Endothelial cell of umbilical vein (primary cell): ENCODE measurements at regions not wholly inside any gene's neighbourhood (a gene's known extent, or its start where the extent isn't known, plus 50 kb on each side); places are given as distances from the start of the nearest gene placed in this dataset.

Source experiments
- BruUV-seq: library from RNA; stranded (reverse); fragments of 400-500 nt; replicated peaks from 2 replicates; lab custom pipeline; 2021; lab: Mats Ljungman, UMichigan
- CTCF ChIA-PET: fragments of 300-600, 350-600 bp; sonication (Branson Sonifier 250); formaldehyde crosslinking; loops from one replicate; lab custom pipeline; 2021; ENCODE audit warnings: antibody characterized with exemption, inconsistent platforms; lab: Charles Lee
- POLR2A ChIA-PET: fragments of 300-600, 350-600 bp; sonication (Branson Sonifier 250); formaldehyde crosslinking; loops from one replicate; lab custom pipeline; 2021; ENCODE audit warnings: antibody characterized with exemption, inconsistent platforms; lab: Charles Lee
- DNase-seq: peaks from one replicate; pipeline ENCODE4 v3.0.0-alpha.2; 2011; ENCODE audit warnings: low read depth, low spot score
- FAIRE-seq: peaks from 2 replicates; lab custom pipeline; 2011; peaks lifted over from hg19 to GRCh38; lab: Jason Lieb, UNC
- H2AFZ ChIP-seq: 2 replicates; pipeline ENCODE4 v1.6.0; 2012; ENCODE audit warnings: low read depth, low read length, control low read depth, inconsistent platforms
- H3K27ac ChIP-seq: 2 replicates; pipeline ENCODE4 v1.5.1; 2011; ENCODE audit warnings: low read depth, mild to moderate bottlenecking, control low read depth, low read length, moderate library complexity; ENCODE audit not compliant: insufficient read depth
- H3K27me3 ChIP-seq, 2 experiments: 2 replicates each; pipeline versions ENCODE4 v1.6.0 to v1.6.1; 2011; ENCODE audit warnings: low read length in 2 of 2, mixed read lengths in 1 of 2; ENCODE audit not compliant: control insufficient read depth in 2 of 2, insufficient read depth in 2 of 2
- H3K36me3 ChIP-seq, 2 experiments: 2 replicates in 1 of 2; 3 replicates in 1 of 2; pipeline ENCODE4 v1.5.1; 2011; ENCODE audit warnings: low read length in 2 of 2, mild to moderate bottlenecking in 1 of 2, moderate library complexity in 1 of 2; ENCODE audit not compliant: control insufficient read depth in 2 of 2, insufficient read depth in 2 of 2; ENCODE audit errors: extremely low read depth in 1 of 2
- H3K4me1 ChIP-seq: 3 replicates; pipeline ENCODE4 v1.5.1; 2011; ENCODE audit warnings: mild to moderate bottlenecking, low read length; ENCODE audit not compliant: control insufficient read depth, insufficient read depth; ENCODE audit errors: extremely low read depth
- H3K4me2 ChIP-seq: 2 replicates; pipeline ENCODE4 v1.6.1; 2011; ENCODE audit warnings: low read length, control low read depth, mixed read lengths; ENCODE audit not compliant: insufficient read depth
- H3K4me3 ChIP-seq, 3 experiments: fragments of 200-600 bp in 1 of 3; sonication (generic), shearing (Covaris generic) in 1 of 3; replicated peaks in 1 of 3; 2 replicates each; pipeline ENCODE4 v1.5.1; 2011 to 2016; ENCODE audit warnings: control low read depth in 3 of 3, low read length in 3 of 3, mild to moderate bottlenecking in 2 of 3, inconsistent platforms in 1 of 3, low read depth in 1 of 3, moderate library complexity in 1 of 3; ENCODE audit not compliant: insufficient read depth in 1 of 3
- H3K79me2 ChIP-seq: 2 replicates; pipeline ENCODE4 v1.6.0; 2012; ENCODE audit warnings: low read length, inconsistent platforms; ENCODE audit not compliant: control insufficient read depth, insufficient read depth
- H3K9ac ChIP-seq: replicated peaks from 2 replicates; pipeline ENCODE3; 2011; ENCODE audit warnings: low read length, control low read depth; ENCODE audit not compliant: insufficient read depth; ENCODE audit errors: extremely low read depth
- H3K9me1 ChIP-seq: replicated peaks from 3 replicates; pipeline ENCODE4 v1.6.0; 2011; ENCODE audit warnings: mild to moderate bottlenecking, low read length; ENCODE audit not compliant: control insufficient read depth, insufficient read depth; ENCODE audit errors: extremely low read depth
- H3K9me3 ChIP-seq: replicated peaks from 2 replicates; pipeline ENCODE4 v1.5.1; 2012; ENCODE audit warnings: low read length, inconsistent platforms; ENCODE audit not compliant: control insufficient read depth, insufficient read depth
- H4K20me1 ChIP-seq: replicated peaks from 2 replicates; pipeline ENCODE3; 2011; ENCODE audit warnings: mild to moderate bottlenecking, low read length; ENCODE audit not compliant: control insufficient read depth, insufficient read depth; ENCODE audit errors: extremely low read depth
- EZH2 ChIP-seq: IDR thresholded peaks from 2 replicates; pipeline ENCODE4 v1.6.1; 2012; ENCODE audit warnings: borderline replicate concordance, low read depth, mild to moderate bottlenecking, moderate library complexity, low read length, inconsistent platforms; ENCODE audit not compliant: severe bottlenecking
- FOS ChIP-seq: IDR thresholded peaks from 2 replicates; pipeline ENCODE4 v1.6.1; 2011; ENCODE audit warnings: mild to moderate bottlenecking, low read length, moderate library complexity, borderline replicate concordance; ENCODE audit not compliant: insufficient read depth
- GATA2 ChIP-seq: IDR thresholded peaks from 2 replicates; pipeline ENCODE4 v1.7.0; 2011; ENCODE audit warnings: low read depth, mild to moderate bottlenecking, moderate library complexity, mixed read lengths, low read length; ENCODE audit not compliant: insufficient read length, insufficient read depth
- JUN ChIP-seq: IDR thresholded peaks from 2 replicates; pipeline ENCODE4 v1.6.1; 2011; ENCODE audit warnings: borderline replicate concordance, low read depth; ENCODE audit not compliant: insufficient read length, insufficient read depth
- MYC ChIP-seq: IDR thresholded peaks from one replicate; pipeline ENCODE4 v1.6.1; 2011; ENCODE audit warnings: mild to moderate bottlenecking, low read depth, low read length
- POLR2A ChIP-seq: IDR thresholded peaks from 2 replicates; pipeline ENCODE4 v1.6.1; 2012; ENCODE audit warnings: low read depth, mild to moderate bottlenecking, control low read depth, low read length
- POLR2AphosphoS5 ChIP-seq: IDR thresholded peaks from 2 replicates; pipeline ENCODE4 v1.6.1; 2012; ENCODE audit warnings: low read depth, mild to moderate bottlenecking, control low read depth, low read length, moderate library complexity; ENCODE audit not compliant: insufficient read depth
- dilution Hi-C: fragments of 300-500 bp; cut with MboI; formaldehyde crosslinking; loops from one replicate; pipeline ENCODE4 v1.15.0; 2019; ENCODE audit warnings: low sequenced_read_pairs; ENCODE audit not compliant: extremely low pct_ligation_motif_present
- intact Hi-C: fragments of 100-400 bp; cut with micrococcal nuclease; formaldehyde crosslinking; loops from one replicate; pipeline ENCODE4 v1.10.0; 2022
- TF ChIP-seq, protein P1 (sequence below): IDR thresholded peaks from 2 replicates; pipeline ENCODE4 v1.6.1; 2011; ENCODE audit not compliant: insufficient read depth, insufficient read length
- TF ChIP-seq, protein P2 (sequence below), 2 donors: IDR thresholded peaks; 1 replicate in 1 of 2; 2 replicates in 1 of 2; pipeline ENCODE4 v1.5.1; 2011; ENCODE audit warnings: low read length in 2 of 2, mild to moderate bottlenecking in 2 of 2, moderate library complexity in 2 of 2, control low read depth in 1 of 2, inconsistent platforms in 1 of 2, low read depth in 1 of 2; ENCODE audit not compliant: insufficient read depth in 1 of 2; ENCODE audit errors: extremely low read depth in 1 of 2

DNA sequence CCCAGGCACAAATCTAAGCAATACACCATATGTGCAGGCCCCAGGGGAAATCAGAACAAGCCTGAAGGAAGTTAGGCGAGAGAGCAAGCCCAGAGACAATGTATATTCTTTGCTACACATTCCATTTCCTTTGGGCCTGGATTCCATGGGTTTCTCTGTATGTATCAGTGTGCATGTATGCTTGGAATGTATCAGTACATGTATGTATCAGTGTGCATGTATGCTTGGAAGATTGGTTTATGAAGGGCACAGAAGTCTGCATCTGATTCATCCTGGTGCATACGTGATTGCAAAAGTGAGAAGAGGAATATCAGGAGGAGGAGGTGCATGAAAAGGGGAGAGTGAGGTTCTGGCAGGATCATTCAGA is 232.6 kb upstream of the ANKRD55 start:
- BruUV-seq, result no TSS peak
- no peak for FAIRE-seq

More for the DNA sequence above, 232.6 kb upstream of the ANKRD55 start:
- Histone ChIP-seq H3K4me3 (no peak overlapping the region), H3K4me1 (peaks cover 2% of the 10 kb centered on the region), H3K9ac (no peak overlapping the region), H3K36me3 (no peaks in the 10 kb centered on the region), H4K20me1 (no peaks in the 10 kb centered on the region), H3K27ac (no peak overlapping the region), H3K4me2 (no peak overlapping the region), H3K9me3 (no peaks in the 10 kb centered on the region), H3K27me3 (peaks cover 4 to 9% of the 10 kb centered on the region in 2 experiments), H3K79me2 (no peaks in the 10 kb centered on the region), H2AFZ (no peak overlapping the region), H3K9me1 (no peaks in the 10 kb centered on the region)
- TF ChIP-seq, protein P1, sequence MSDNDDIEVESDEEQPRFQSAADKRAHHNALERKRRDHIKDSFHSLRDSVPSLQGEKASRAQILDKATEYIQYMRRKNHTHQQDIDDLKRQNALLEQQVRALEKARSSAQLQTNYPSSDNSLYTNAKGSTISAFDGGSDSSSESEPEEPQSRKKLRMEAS, result no peak
- TF ChIP-seq JUN, result no peak
- no peak for TF ChIP-seq POLR2AphosphoS5
- TF ChIP-seq MYC, result no peak
- no peak for TF ChIP-seq GATA2
- no peak for TF ChIP-seq POLR2A
- no peak for TF ChIP-seq EZH2
- TF ChIP-seq, protein P2, sequence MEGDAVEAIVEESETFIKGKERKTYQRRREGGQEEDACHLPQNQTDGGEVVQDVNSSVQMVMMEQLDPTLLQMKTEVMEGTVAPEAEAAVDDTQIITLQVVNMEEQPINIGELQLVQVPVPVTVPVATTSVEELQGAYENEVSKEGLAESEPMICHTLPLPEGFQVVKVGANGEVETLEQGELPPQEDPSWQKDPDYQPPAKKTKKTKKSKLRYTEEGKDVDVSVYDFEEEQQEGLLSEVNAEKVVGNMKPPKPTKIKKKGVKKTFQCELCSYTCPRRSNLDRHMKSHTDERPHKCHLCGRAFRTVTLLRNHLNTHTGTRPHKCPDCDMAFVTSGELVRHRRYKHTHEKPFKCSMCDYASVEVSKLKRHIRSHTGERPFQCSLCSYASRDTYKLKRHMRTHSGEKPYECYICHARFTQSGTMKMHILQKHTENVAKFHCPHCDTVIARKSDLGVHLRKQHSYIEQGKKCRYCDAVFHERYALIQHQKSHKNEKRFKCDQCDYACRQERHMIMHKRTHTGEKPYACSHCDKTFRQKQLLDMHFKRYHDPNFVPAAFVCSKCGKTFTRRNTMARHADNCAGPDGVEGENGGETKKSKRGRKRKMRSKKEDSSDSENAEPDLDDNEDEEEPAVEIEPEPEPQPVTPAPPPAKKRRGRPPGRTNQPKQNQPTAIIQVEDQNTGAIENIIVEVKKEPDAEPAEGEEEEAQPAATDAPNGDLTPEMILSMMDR (IDR thresholded peaks at IDR 0.05; ENCODE audit: extremely low read depth in 1 of 2, insufficient read depth in 1 of 2, low read depth in 1 of 2, low read length in 2 of 2), result no peak
- no peak for TF ChIP-seq FOS
- no peak for DNase-seq
- ChIA-PET CTCF (no interaction called here), POLR2A (no interaction called here)
- intact Hi-C loops, result no loop called here
- dilution Hi-C loops, result no loop called here
